ENCODE measurements at regions not wholly inside any gene's neighbourhood (a gene's known extent, or its start where the extent isn't known, plus 50 kb on each side); places are given as distances from the start of the nearest gene placed in this dataset.

DNA sequence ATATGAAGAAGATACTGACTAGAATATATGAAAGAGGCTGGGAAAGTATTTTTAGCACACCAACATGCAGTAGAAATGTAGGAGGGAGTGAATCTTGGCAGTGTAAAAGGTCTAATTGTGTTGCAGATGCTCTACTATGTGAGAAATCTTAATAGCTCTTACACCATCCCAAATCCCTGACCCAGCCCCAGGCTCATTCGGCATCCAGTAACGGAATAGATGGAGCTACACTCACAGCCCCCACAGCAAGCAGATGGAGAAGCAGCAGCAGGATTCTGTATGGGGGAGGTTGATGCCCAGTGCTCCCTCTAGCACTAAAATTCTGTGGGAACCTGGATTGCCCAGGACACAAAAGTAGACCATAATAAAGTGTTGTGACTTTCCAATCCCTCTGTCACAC is 153.2 kb upstream of the PRDX4 start:
- CTCF ChIA-PET = no interaction called here
- no peak overlapping the region for H3K9ac ChIP-seq (ENCODE audit: low read depth, low read length)
- intact Hi-C loops (cut with micrococcal nuclease) = no loop called here
- no peaks in the 10 kb centered on the region for H4K20me1 ChIP-seq (ENCODE audit: insufficient read depth, low read length)
- TF ChIP-seq FOS (IDR thresholded peaks at IDR 0.05; ENCODE audit: low read depth, low read length) (no peak), MAZ (IDR thresholded peaks at IDR 0.05; ENCODE audit: borderline replicate concordance, low read depth, low read length) (no peak)
- H4K91ac ChIP-seq (ENCODE audit: insufficient read depth, low read depth, low read length) = no peak overlapping the region
- no peak overlapping the region for H4K8ac ChIP-seq (ENCODE audit: low read depth in 2 of 2, low read length in 2 of 2)
- H2AFZ ChIP-seq (replicated peaks; ENCODE audit: low read length, poor library complexity) = no peak overlapping the region
- DNase-seq (no peak), ATAC-seq (ENCODE audit: low read depth) (no peak)
- no peak overlapping the region for H2BK5ac ChIP-seq (ENCODE audit: low read depth, low read length, poor library complexity, severe bottlenecking)
- H3K27ac ChIP-seq (ENCODE audit: insufficient read depth, low read length) = no peak overlapping the region
- no peak overlapping the region for H2BK20ac ChIP-seq (ENCODE audit: low read depth, low read length)
- H3K14ac ChIP-seq (replicated peaks; ENCODE audit: low read depth, low read length) = no peak overlapping the region
- dilution Hi-C loops (cut with HindIII; ENCODE audit: low sequenced_read_pairs, unreplicated experiment) = no loop called here
- H2BK15ac ChIP-seq (ENCODE audit: low read depth, low read length) = no peak overlapping the region
- H3K36me3 ChIP-seq (ENCODE audit: control insufficient read depth, insufficient read depth, low read length) = no peaks in the 10 kb centered on the region
- WGBS, 2 experiments (ENCODE audit: extremely low coverage in 2 of 2, insufficient read length in 1 of 2) = no CpG with 5 or more reads among the region's 2 CpGs
- no peak overlapping the region for H2AK9ac ChIP-seq (replicated peaks; ENCODE audit: low read depth, low read length, poor library complexity)
- no peaks in the 10 kb centered on the region for H3K4me1 ChIP-seq (ENCODE audit: control insufficient read depth, insufficient read depth, low read length)
- no peak overlapping the region for H3K18ac ChIP-seq (ENCODE audit: low read depth, low read length)
- no peak overlapping the region for H3K4me2 ChIP-seq (ENCODE audit: low read depth, low read length)
- H3K56ac ChIP-seq (ENCODE audit: extremely low read depth, insufficient read depth, low read length) = no peak overlapping the region
- in situ Hi-C loops (cut with MboI; ENCODE audit: low sequenced_read_pairs) = no loop called here
- no peaks in the 10 kb centered on the region for H3K9me3 ChIP-seq (ENCODE audit: control insufficient read depth, insufficient read depth, low read length)
- POLR2A ChIA-PET (ENCODE audit: unreplicated experiment) = no interaction called here
- no peaks in the 10 kb centered on the region for H3K79me1 ChIP-seq (ENCODE audit: low read depth in 1 of 2, low read length in 2 of 2)
- no peak overlapping the region for H3K23ac ChIP-seq (ENCODE audit: low read depth, low read length)
- no peak overlapping the region for H4K5ac ChIP-seq (ENCODE audit: low read depth, low read length)
- H3K27me3 ChIP-seq (ENCODE audit: control insufficient read depth, insufficient read depth, low read length) = no peaks in the 10 kb centered on the region
- no TSS peak for BruUV-seq (replicated peaks)
- H3K4ac ChIP-seq (ENCODE audit: low read depth, low read length) = no peak overlapping the region
- no peak overlapping the region for H2BK120ac ChIP-seq (ENCODE audit: low read depth, low read length)
- no peaks in the 10 kb centered on the region for H3K9me1 ChIP-seq (ENCODE audit: insufficient read depth, low read length)
- no peak overlapping the region for H3K4me3 ChIP-seq (ENCODE audit: insufficient read depth, low read depth, low read length)
- H2AK5ac ChIP-seq (ENCODE audit: low read depth, low read length) = no peak overlapping the region
